ENCODE measurements at regions not wholly inside any gene's neighbourhood (a gene's known extent, or its start where the extent isn't known, plus 50 kb on each side); places are given as distances from the start of the nearest gene placed in this dataset.

GRCh38 chr12:111203446-111203845 is 165.4 kb downstream of the PHETA1 start:
- Histone ChIP-seq H3K27ac (no peak overlapping the region), H3K9me3 (no peaks in the 10 kb centered on the region), H3K36me3 (no peaks in the 10 kb centered on the region), H3K4me1 (no peaks in the 10 kb centered on the region), H3K27me3 (peaks cover 0 to 56% of the 10 kb centered on the region in 2 donors), H3K4me3 (no peak overlapping the region)
- intact Hi-C loops (cut with DNase I; ENCODE audit: low total_unique reads), result no loop called here
- TF ChIP-seq POLR2A (IDR thresholded peaks at IDR 0.05) (no peak), POLR2AphosphoS5 (IDR thresholded peaks at IDR 0.05) (no peak)
- TF ChIP-seq, protein P1, sequence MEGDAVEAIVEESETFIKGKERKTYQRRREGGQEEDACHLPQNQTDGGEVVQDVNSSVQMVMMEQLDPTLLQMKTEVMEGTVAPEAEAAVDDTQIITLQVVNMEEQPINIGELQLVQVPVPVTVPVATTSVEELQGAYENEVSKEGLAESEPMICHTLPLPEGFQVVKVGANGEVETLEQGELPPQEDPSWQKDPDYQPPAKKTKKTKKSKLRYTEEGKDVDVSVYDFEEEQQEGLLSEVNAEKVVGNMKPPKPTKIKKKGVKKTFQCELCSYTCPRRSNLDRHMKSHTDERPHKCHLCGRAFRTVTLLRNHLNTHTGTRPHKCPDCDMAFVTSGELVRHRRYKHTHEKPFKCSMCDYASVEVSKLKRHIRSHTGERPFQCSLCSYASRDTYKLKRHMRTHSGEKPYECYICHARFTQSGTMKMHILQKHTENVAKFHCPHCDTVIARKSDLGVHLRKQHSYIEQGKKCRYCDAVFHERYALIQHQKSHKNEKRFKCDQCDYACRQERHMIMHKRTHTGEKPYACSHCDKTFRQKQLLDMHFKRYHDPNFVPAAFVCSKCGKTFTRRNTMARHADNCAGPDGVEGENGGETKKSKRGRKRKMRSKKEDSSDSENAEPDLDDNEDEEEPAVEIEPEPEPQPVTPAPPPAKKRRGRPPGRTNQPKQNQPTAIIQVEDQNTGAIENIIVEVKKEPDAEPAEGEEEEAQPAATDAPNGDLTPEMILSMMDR (IDR thresholded peaks at IDR 0.05), result no peak
- no peak for DNase-seq (ENCODE audit: low spot score in 2 of 2)

- Histone ChIP-seq H3K9me3 (no peaks in the 10 kb centered on the region), H3K36me3 (no peaks in the 10 kb centered on the region), H3K27ac (no peak overlapping the region), H3K4me3 (no peak overlapping the region), H3K4me1 (no peaks in the 10 kb centered on the region), H3K27me3 (peaks cover 0 to 58% of the 10 kb centered on the region in 2 donors)
- no peak for DNase-seq (ENCODE audit: low spot score in 2 of 2)
- TF ChIP-seq POLR2AphosphoS5 (IDR thresholded peaks at IDR 0.05) (no peak), POLR2A (IDR thresholded peaks at IDR 0.05) (no peak)
- TF ChIP-seq, protein P1 (IDR thresholded peaks at IDR 0.05), result no peak
- intact Hi-C loops (cut with DNase I; ENCODE audit: low total_unique reads), result no loop called here
These were observed 166.5 kb downstream of the PHETA1 start for GRCh38 chr12:111202237-111202915.

GRCh38 chr12:111201495-111202236 is 167.2 kb downstream of the PHETA1 start:
- TF ChIP-seq POLR2A (IDR thresholded peaks at IDR 0.05), result no peak
- Histone ChIP-seq H3K27ac (no peak overlapping the region), H3K9me3 (no peaks in the 10 kb centered on the region), H3K36me3 (no peaks in the 10 kb centered on the region), H3K27me3 (peaks cover 0 to 64% of the 10 kb centered on the region in 2 donors), H3K4me3 (no peak overlapping the region), H3K4me1 (no peaks in the 10 kb centered on the region)
- no peak for DNase-seq (ENCODE audit: low spot score in 2 of 2)
- intact Hi-C loops (cut with DNase I; ENCODE audit: low total_unique reads), result no loop called here

DNA sequence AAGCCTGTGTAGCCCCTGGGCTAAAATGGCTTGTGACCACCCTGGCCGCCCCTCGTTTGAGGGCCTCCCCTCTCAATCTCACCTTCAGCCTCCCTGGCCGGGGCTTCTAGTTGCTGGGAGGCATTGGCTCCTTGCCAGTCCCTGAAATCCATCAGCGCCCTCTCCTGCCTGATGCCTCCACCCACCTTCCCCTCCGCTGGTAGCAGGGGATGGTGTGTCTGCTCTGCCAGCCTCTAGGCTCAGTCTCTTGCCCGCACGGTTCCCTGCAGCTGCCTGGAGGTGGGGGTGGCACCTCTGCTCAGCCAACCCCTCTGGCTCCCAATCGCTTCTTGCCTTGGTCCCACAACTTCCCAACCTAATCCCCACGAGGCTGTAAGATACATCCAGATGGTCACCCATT is 167.9 kb downstream of the PHETA1 start:
- intact Hi-C loops (cut with DNase I; ENCODE audit: low total_unique reads), result no loop called here
- TF ChIP-seq POLR2AphosphoS5 (IDR thresholded peaks at IDR 0.05), result no peak
- TF ChIP-seq POLR2A (IDR thresholded peaks at IDR 0.05), result no peak
- TF ChIP-seq, protein P1 (IDR thresholded peaks at IDR 0.05), result no peak
- Histone ChIP-seq H3K27me3 (peaks cover 0 to 58% of the 10 kb centered on the region in 2 donors), H3K9me3 (no peaks in the 10 kb centered on the region), H3K27ac (no peak overlapping the region), H3K4me1 (no peaks in the 10 kb centered on the region), H3K36me3 (no peaks in the 10 kb centered on the region), H3K4me3 (no peak overlapping the region)
- DNase-seq (ENCODE audit: low spot score in 2 of 2), result no peak

- Histone ChIP-seq H3K4me3 (no peak overlapping the region), H3K9me3 (no peaks in the 10 kb centered on the region), H3K27ac (no peak overlapping the region), H3K27me3 (peaks cover 0 to 52% of the 10 kb centered on the region in 2 donors), H3K4me1 (no peaks in the 10 kb centered on the region), H3K36me3 (no peaks in the 10 kb centered on the region)
- no peak for DNase-seq (ENCODE audit: low spot score in 2 of 2)
- TF ChIP-seq POLR2A (IDR thresholded peaks at IDR 0.05), result no peak
- intact Hi-C loops (cut with DNase I; ENCODE audit: low total_unique reads), result no loop called here
These were observed 171.4 kb downstream of the PHETA1 start for GRCh38 chr12:111197376-111197944.

GRCh38 chr12:111196532-111196931 is 172.4 kb downstream of the PHETA1 start:
- Histone ChIP-seq H3K4me1 (no peaks in the 10 kb centered on the region), H3K36me3 (no peaks in the 10 kb centered on the region), H3K9me3 (no peaks in the 10 kb centered on the region), H3K27me3 (peaks cover 0 to 48% of the 10 kb centered on the region in 2 donors), H3K4me3 (no peak overlapping the region), H3K27ac (no peak overlapping the region)
- DNase-seq (ENCODE audit: low spot score in 2 of 2), result no peak
- intact Hi-C loops (cut with DNase I; ENCODE audit: low total_unique reads), result no loop called here
- TF ChIP-seq POLR2AphosphoS5 (IDR thresholded peaks at IDR 0.05), result no peak
- no peak for TF ChIP-seq POLR2A (IDR thresholded peaks at IDR 0.05)
- TF ChIP-seq, protein P1 (IDR thresholded peaks at IDR 0.05), result no peak

Data from breast epithelium (tissue), 4 donors.